Thyroid gland (tissue), 4 donors: ENCODE measurements at regions not wholly inside any gene's neighbourhood (a gene's known extent, or its start where the extent isn't known, plus 50 kb on each side); places are given as distances from the start of the nearest gene placed in this dataset.

ENCODE experiments used
- CTCF ChIP-seq, 6 experiments: fragments of 200-600 bp in 3 of 6; fragments of 450-650 bp in 3 of 6; sonication (generic) in 3 of 6; IDR thresholded peaks; one replicate each; pipeline ENCODE4 v1.5.1; 2016 to 2019; ENCODE audit warnings: antibody characterized with exemption in 6 of 6, mild to moderate bottlenecking in 2 of 6, inconsistent platforms in 1 of 6, moderate library complexity in 1 of 6
- POLR2A ChIP-seq, 2 donors: fragments of 450-650 bp; IDR thresholded peaks; one replicate each; pipeline ENCODE4 v1.6.1; 2017; ENCODE audit warnings: antibody characterized with exemption in 2 of 2, mild to moderate bottlenecking in 2 of 2, moderate library complexity in 1 of 2

GRCh38 chr4:36011381-36011780 lies 232.9 kb downstream of the ARAP2 start:
- no peak for TF ChIP-seq CTCF (IDR thresholded peaks at IDR 0.05)
- no peak for TF ChIP-seq POLR2A (IDR thresholded peaks at IDR 0.05)
